Retinal pigment epithelial cell (primary cell): ENCODE measurements at regions not wholly inside any gene's neighbourhood (a gene's known extent, or its start where the extent isn't known, plus 50 kb on each side); places are given as distances from the start of the nearest gene placed in this dataset.

Experiments
- DNase-seq: peaks from one replicate; pipeline ENCODE4 v3.0.0-alpha.2; 2010; ENCODE audit warnings: low read depth
- H3K4me3 ChIP-seq: 2 replicates; pipeline ENCODE4 v1.5.1; 2011; ENCODE audit warnings: mild to moderate bottlenecking, low read length, control low read depth, moderate library complexity
- TF ChIP-seq, protein P1 (sequence below): conservative IDR thresholded peaks from 2 replicates; pipeline ENCODE4 v1.5.1; 2011; ENCODE audit warnings: low read depth, low read length, control low read depth, inconsistent platforms

DNA sequence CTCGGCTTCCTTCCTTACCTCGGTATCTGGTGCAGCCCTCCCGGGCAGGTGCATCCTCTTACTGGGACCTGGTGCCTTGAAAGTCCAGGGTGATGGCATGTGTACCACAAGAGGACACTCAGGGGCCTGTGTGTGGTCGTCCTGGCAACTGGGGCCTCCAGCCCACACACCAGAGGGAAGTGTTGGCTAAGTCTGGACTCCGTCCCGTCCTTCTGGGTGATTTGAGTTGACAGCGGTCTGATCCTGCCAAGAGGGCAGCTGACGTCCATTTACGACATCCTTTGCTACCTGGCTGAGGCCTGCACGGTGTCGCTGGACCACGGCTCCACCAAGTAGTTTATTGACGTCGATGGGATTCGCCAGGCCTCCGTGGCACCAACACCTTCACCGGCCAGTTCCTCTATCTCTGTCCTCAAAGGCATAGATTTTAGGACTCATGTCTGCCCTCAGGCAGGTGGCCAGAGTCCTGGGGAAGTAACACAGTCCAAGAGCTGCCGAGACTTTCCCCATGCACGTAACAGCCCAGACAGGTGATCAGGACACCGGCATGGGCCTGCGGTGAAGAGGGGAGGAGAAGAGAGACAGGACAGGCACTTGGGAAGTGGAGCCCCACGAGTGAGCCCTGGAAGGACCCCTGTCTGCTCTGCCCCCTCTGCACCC, 186.0 kb upstream of the HDAC4 start:
- DNase-seq = no peak
- H3K4me3 ChIP-seq = no peak overlapping the region
- TF ChIP-seq, protein P1, sequence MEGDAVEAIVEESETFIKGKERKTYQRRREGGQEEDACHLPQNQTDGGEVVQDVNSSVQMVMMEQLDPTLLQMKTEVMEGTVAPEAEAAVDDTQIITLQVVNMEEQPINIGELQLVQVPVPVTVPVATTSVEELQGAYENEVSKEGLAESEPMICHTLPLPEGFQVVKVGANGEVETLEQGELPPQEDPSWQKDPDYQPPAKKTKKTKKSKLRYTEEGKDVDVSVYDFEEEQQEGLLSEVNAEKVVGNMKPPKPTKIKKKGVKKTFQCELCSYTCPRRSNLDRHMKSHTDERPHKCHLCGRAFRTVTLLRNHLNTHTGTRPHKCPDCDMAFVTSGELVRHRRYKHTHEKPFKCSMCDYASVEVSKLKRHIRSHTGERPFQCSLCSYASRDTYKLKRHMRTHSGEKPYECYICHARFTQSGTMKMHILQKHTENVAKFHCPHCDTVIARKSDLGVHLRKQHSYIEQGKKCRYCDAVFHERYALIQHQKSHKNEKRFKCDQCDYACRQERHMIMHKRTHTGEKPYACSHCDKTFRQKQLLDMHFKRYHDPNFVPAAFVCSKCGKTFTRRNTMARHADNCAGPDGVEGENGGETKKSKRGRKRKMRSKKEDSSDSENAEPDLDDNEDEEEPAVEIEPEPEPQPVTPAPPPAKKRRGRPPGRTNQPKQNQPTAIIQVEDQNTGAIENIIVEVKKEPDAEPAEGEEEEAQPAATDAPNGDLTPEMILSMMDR = no peak

DNA sequence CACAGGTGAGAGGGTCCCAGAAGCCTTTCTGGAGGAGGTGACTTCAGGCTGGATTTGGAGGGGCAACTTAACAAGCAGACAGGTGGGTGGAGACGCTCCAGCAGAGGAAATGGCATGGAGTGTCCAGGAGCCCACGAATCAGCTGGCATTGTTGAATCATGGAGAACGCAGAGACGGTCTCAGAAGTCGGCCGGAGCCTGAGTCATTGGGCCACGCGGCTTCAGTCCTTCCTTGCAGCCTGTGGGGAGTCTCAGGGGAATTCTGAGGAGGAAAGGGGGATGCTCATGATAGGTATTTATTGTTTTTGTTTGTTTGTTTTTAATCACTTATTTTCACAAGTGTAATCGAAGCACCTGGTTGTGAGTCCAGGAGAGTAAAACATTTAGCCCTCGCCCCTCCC, 184.6 kb upstream of the HDAC4 start:
- H3K4me3 ChIP-seq = no peak overlapping the region
- no peak for DNase-seq
- TF ChIP-seq, protein P1 = no peak

DNA sequence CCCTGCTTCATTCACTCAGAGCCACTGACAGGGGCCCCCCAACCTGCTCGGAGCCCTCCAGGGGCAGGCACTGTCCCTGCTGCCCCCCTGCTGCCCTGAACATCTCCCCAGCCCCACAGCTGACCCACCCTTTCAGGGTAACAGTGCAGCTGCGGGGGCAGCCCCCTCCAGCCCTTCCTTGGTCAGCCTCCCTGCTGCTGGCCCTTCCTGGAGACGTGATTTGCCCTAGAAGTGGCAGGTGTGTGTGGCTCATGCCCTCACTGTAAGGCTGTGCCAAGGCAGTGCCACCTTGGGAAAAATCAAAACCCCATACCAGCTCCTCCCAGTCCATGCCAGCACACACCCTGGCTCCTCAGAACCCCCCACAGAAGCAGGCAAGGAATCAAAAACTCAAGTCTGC, 184.2 kb upstream of the HDAC4 start:
- no peak overlapping the region for H3K4me3 ChIP-seq
- TF ChIP-seq, protein P1 = no peak
- no peak for DNase-seq

DNA sequence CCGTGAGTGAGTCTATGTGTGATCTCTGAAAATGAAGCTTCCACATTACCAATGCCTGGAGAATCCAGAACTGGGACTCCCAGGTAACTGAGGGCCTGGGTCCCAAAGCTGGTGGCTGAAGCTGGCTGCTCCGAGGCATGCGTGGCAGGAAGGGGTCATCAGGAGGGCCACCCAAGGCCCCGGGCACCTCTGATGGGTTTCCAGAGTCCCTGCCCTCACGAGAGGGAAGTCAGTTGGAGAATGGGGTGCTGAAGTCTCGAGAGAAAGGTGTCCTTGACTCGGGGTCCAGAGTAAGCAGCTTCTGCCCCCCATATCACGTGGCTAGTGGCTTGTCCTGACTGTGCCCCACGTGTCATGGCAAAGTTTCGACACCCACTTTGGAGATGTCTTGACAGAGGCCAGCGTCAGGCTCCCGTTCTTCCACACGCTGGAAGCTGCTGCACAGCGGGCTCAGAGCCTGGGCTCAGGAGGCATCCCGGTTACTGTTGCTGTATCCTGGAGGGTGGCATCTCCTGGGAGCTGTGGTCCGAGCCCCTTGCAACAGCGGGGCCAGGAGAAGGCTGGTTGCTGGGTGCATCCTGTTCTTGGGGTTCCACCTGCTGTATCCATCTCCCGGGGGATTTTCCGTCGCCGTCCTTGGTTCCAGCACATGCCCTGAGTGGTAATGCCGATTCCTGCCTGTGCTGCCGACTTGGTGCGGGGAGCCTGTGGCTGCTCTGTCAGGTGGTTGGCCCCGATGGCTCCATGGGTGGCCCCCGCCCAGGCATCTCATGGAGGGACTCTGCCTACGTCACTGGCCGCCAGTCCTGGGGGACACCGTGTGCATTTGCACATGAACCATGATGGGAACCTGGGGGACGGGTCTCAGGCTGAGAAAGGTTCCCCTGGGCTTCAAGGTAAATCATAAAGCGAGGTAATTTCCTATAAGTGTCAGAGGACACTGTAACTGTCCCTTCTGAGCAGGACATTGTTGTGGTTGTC, 183.3 kb upstream of the HDAC4 start:
- TF ChIP-seq, protein P1 = no peak
- DNase-seq = no peak
- H3K4me3 ChIP-seq = no peak overlapping the region

DNA sequence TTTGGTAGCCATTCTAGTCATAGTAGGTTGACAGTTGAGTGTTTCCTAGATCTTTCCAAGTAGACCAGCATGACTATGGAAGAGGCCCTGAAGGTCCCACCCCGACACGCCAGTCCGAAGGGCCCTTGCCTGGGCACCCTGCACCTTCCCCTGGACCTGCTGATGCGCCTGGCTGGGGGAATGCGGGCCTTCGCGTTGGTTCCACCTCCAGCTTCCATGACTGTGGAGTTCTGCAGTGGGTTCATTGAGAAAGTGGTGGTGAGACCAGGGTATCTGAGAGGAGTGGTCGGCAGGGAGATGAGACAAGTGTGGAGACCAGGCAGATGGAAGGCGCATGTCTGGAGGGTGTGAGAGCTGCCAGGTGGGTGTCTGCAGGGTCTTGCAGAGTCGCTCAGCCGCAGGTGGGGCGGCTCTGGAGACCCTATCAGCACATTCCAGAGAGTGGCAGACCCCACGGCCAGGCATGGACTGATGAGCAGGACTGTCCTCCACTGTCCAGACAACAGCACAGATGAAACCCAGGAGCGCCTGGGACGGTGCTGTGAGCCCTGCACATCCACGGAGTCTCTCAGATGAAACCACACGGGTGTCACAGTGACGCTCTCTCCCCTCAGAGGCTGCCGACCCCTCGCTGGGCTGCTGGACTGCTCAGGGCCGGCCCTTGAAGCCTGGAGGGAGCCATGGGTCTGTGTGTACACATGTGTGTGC, 182.5 kb upstream of the HDAC4 start:
- TF ChIP-seq, protein P1 = no peak
- H3K4me3 ChIP-seq = no peak overlapping the region
- no peak for DNase-seq

DNA sequence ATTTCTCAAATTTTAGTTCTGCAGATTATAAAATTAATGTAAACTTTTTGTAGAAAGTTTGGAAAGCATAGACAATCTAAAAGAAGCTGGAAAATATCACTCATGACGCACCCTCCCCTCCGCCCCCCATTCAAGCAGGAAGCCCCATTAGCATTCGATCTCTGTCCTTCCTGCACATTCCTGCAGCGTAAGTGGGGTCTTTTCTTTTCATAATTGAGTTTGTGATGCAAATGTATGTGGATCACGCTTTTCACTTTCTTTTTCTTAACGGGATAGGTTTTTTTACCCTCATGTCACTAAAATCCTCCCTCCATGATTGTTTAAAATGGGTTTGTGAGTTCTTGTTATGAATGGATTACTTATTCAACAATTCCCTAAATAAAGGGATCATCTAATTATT, 181.7 kb upstream of the HDAC4 start:
- TF ChIP-seq, protein P1 = no peak
- no peak for DNase-seq
- H3K4me3 ChIP-seq = no peak overlapping the region
